ENCODE measurements at regions not wholly inside any gene's neighbourhood (a gene's known extent, or its start where the extent isn't known, plus 50 kb on each side); places are given as distances from the start of the nearest gene placed in this dataset.

GRCh38 chrX:45771114-45771513 lies 570.4 kb upstream of the DIPK2B start:
- no peak for DNase-seq

GRCh38 chrX:45769761-45770582 lies 569.3 kb upstream of the DIPK2B start:
- DNase-seq, result peak; percentile 74

- DNase-seq, result no peak
Measured at GRCh38 chrX:45768666-45769236, 568.1 kb upstream of the DIPK2B start.

- no peak for DNase-seq
Measured at GRCh38 chrX:45766981-45767501, 566.4 kb upstream of the DIPK2B start.

- no peak for DNase-seq
Measured at GRCh38 chrX:45765767-45766166, 565.1 kb upstream of the DIPK2B start.

- no peak for DNase-seq
Measured at GRCh38 chrX:45765281-45765680, 564.6 kb upstream of the DIPK2B start.

- no peak for DNase-seq
Measured at GRCh38 chrX:45762699-45763647, 562.3 kb upstream of the DIPK2B start.

GRCh38 chrX:45761920-45762319 lies 561.2 kb upstream of the DIPK2B start:
- DNase-seq, result no peak

- DNase-seq, result no peak
Measured at GRCh38 chrX:45760187-45760742, 559.6 kb upstream of the DIPK2B start.

GRCh38 chrX:45758738-45759397 lies 558.2 kb upstream of the DIPK2B start:
- DNase-seq, result no peak

GRCh38 chrX:45758319-45758718 lies 557.6 kb upstream of the DIPK2B start:
- no peak for DNase-seq

GRCh38 chrX:45757272-45757671 lies 556.6 kb upstream of the DIPK2B start:
- DNase-seq, result no peak

GRCh38 chrX:45756557-45756956 lies 555.9 kb upstream of the DIPK2B start:
- no peak for DNase-seq

GRCh38 chrX:45755703-45756102 lies 555.0 kb upstream of the DIPK2B start:
- DNase-seq, result no peak

- no peak for DNase-seq
Measured at GRCh38 chrX:45751156-45751555, 550.5 kb upstream of the DIPK2B start.

GRCh38 chrX:45750639-45751038 lies 550.0 kb upstream of the DIPK2B start:
- no peak for DNase-seq

- no peak for DNase-seq
Measured at GRCh38 chrX:45749375-45749774, 548.7 kb upstream of the DIPK2B start.

- DNase-seq, result no peak
Measured at GRCh38 chrX:45748369-45748774, 547.7 kb upstream of the DIPK2B start.

- DNase-seq, result no peak
Measured at GRCh38 chrX:45747905-45748304, 547.2 kb upstream of the DIPK2B start.

GRCh38 chrX:45745479-45745878 lies 544.8 kb upstream of the DIPK2B start:
- DNase-seq, result no peak

GRCh38 chrX:45743906-45744625 lies 543.4 kb upstream of the DIPK2B start:
- no peak for DNase-seq

Data from hindlimb muscle (tissue), 1 donor.